ENCODE measurements at regions not wholly inside any gene's neighbourhood (a gene's known extent, or its start where the extent isn't known, plus 50 kb on each side); places are given as distances from the start of the nearest gene placed in this dataset.

GRCh38 chr4:162408309-162408708 is 244.5 kb upstream of the FSTL5 start:
- TF ChIP-seq CTCF (IDR thresholded peaks at IDR 0.05) (no peak), POLR2AphosphoS5 (IDR thresholded peaks at IDR 0.05) (no peak), POLR2A (IDR thresholded peaks at IDR 0.05) (no peak), EP300 (IDR thresholded peaks at IDR 0.05) (no peak)
